SIG-M5 treated with dmso at 0.1 percent for 504 hours (cell line): ENCODE measurements at regions not wholly inside any gene's neighbourhood (a gene's known extent, or its start where the extent isn't known, plus 50 kb on each side); places are given as distances from the start of the nearest gene placed in this dataset.

Source experiments
- DNase-seq: peaks from one replicate; lab custom pipeline; 2025; ENCODE audit not compliant: unreplicated experiment; lab: John Stamatoyannopoulos, UW

- DNase-seq: peak; percentile 77
Measured at GRCh38 chrX:40153345-40154249, 55.8 kb upstream of the BCOR start.

- no peak for DNase-seq
Measured at GRCh38 chrX:40152741-40153344, 55.1 kb upstream of the BCOR start.

- no peak for DNase-seq
Measured at GRCh38 chrX:40152173-40152711, 54.5 kb upstream of the BCOR start.

GRCh38 chrX:40151211-40152172 is 53.7 kb upstream of the BCOR start:
- no peak for DNase-seq

GRCh38 chrX:40150503-40150902 is 52.7 kb upstream of the BCOR start:
- peak; percentile 21 for DNase-seq

- no peak for DNase-seq
Measured at GRCh38 chrX:40149286-40150175, 51.8 kb upstream of the BCOR start.

- peak; percentile 68 for DNase-seq
Measured at GRCh38 chrX:40148385-40149285, 50.9 kb upstream of the BCOR start.

- DNase-seq: no peak
Measured at GRCh38 chrX:40147971-40148370, 50.2 kb upstream of the BCOR start.
